HG03432 (cell line): ENCODE measurements at regions not wholly inside any gene's neighbourhood (a gene's known extent, or its start where the extent isn't known, plus 50 kb on each side); places are given as distances from the start of the nearest gene placed in this dataset.

Experiments used
- ATAC-seq: cut with Tn5 transposase; IDR thresholded peaks from one replicate; pipeline ENCODE4 v1.9.1; 2021; ENCODE audit warnings: mild to moderate bottlenecking, moderate library complexity; ENCODE audit not compliant: unreplicated experiment

DNA sequence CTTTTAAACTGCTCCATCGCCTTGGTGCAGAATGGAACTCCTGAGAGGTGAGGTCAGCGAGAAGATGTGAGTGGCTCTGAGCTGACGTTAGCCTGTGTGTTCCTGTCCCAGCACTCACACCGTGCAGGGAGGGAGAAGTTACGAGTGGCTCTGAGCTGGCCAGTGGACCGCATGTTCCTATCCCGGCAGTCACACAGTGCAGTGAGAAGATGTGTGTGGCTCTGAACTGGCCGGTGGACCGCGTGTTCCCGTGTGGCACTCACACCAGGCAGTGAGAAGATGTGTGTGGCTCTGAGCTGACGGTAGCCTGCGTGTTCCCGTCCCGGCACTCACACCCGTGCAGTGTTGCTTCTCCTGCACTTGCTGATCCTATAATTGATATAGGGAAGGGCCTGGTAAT is 59.9 kb downstream of the VCPKMT start:
- no peak for ATAC-seq

DNA sequence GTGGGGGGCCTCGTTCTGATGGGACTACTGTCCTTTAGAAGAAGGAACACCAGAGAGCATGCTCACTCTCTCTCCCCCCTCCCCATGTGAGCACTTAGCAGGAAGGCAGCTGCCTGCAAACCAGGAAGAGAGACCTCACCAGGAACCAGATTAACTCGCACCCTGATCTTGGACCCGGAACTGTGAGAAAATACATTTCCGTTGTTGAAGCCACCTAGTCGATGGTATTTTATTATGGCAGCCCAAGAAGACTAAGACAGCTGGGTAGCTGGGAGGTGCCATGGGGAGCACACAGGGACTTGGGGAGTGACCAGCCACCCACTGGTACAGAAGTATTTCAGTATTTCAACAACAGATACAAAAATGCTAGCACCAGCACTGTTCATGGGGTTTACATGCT is 59.0 kb downstream of the VCPKMT start:
- no peak for ATAC-seq

GRCh38 chr14:50058113-50058512 is 58.3 kb downstream of the VCPKMT start:
- ATAC-seq: no peak
